ENCODE measurements at regions not wholly inside any gene's neighbourhood (a gene's known extent, or its start where the extent isn't known, plus 50 kb on each side); places are given as distances from the start of the nearest gene placed in this dataset.

DNA sequence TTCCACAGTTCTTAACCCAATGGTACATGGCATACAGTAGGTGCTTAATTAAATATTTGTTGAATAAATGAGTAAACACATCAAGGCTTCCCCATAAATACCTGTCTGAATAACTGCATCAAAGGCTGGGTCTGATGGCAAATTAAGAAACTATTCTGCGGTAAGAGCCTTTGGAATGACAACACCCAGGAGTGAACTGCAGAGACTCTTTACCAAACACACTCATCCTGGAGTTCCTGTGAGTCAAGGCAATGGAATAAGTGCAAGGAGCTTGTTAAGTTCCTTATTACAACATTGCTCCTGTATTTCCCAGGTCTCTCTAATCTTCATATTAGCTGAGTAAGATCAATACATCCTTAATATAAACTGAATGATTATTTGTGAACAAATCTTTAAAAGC lies 119.9 kb upstream of the STT3B start:
- Mint-ChIP-seq H3K27me3 (ENCODE audit: insufficient read depth, low read depth) (peaks cover 5% of the 10 kb centered on the region), H3K36me3 (no peaks in the 10 kb centered on the region), H3K4me3 (no peak overlapping the region), H3K4me1 (peaks cover 33% of the 10 kb centered on the region), H3K27ac (no peak overlapping the region), H3K9me3 (no peaks in the 10 kb centered on the region)
- no peak overlapping the region for H3K27ac ChIP-seq
- H3K4me3 ChIP-seq = no peak overlapping the region
- H3K4me2 ChIP-seq = no peak overlapping the region
- H3K9ac ChIP-seq = no peak overlapping the region
- H3K9me3 ChIP-seq (ENCODE audit: low read depth) = no peaks in the 10 kb centered on the region
- no peaks in the 10 kb centered on the region for H3K27me3 ChIP-seq
- no peaks in the 10 kb centered on the region for H3K79me2 ChIP-seq (ENCODE audit: low read depth)
- peaks cover 25% of the 10 kb centered on the region for H3K4me1 ChIP-seq
- H4K20me1 ChIP-seq (ENCODE audit: low read depth) = no peaks in the 10 kb centered on the region
- no peak for DNase-seq (ENCODE audit: low spot score)
- TF ChIP-seq EZH2phosphoT487 (IDR thresholded peaks at IDR 0.05) (no peak), CTCF (IDR thresholded peaks at IDR 0.05) (no peak), EZH2 (IDR thresholded peaks at IDR 0.05) (no peak)
- H2AFZ ChIP-seq (replicated peaks) = no peak overlapping the region
- no peaks in the 10 kb centered on the region for H3K36me3 ChIP-seq
- H3F3A ChIP-seq (ENCODE audit: low read depth) = peaks cover 19% of the 10 kb centered on the region

DNA sequence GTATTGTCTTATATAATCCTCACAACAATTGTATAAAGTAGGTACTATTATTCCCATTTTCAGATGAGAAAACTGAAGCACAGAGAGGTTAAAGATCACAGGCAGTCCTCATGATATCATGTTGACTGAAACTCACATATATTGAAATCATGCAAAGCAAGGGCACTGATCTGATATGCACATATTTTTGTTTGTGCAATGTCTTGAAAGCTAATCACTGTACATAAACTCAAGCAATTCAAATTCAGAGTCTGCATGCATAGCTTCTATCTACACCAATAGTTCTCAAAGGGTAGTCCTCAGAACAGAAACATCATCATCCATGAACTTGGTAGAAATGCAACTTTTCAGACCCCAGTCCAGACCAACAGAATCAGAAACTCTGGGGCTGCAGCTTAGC lies 119.2 kb upstream of the STT3B start:
- Mint-ChIP-seq H3K9me3 (peaks cover 3% of the 10 kb centered on the region), H3K27ac (no peak overlapping the region), H3K36me3 (no peaks in the 10 kb centered on the region), H3K27me3 (ENCODE audit: insufficient read depth, low read depth) (peaks cover 7% of the 10 kb centered on the region), H3K4me1 (peaks cover 31% of the 10 kb centered on the region), H3K4me3 (no peak overlapping the region)
- H3K79me2 ChIP-seq (ENCODE audit: low read depth) = no peaks in the 10 kb centered on the region
- peaks cover 21% of the 10 kb centered on the region for H3K4me1 ChIP-seq
- H3K27ac ChIP-seq = no peak overlapping the region
- H3F3A ChIP-seq (ENCODE audit: low read depth) = peaks cover 19% of the 10 kb centered on the region
- no peaks in the 10 kb centered on the region for H3K36me3 ChIP-seq
- no peak overlapping the region for H2AFZ ChIP-seq (replicated peaks)
- H3K9ac ChIP-seq = no peak overlapping the region
- no peaks in the 10 kb centered on the region for H3K27me3 ChIP-seq
- H3K4me2 ChIP-seq = no peak overlapping the region
- H3K4me3 ChIP-seq = no peak overlapping the region
- H4K20me1 ChIP-seq (ENCODE audit: low read depth) = no peaks in the 10 kb centered on the region
- H3K9me3 ChIP-seq (ENCODE audit: low read depth) = no peaks in the 10 kb centered on the region
- TF ChIP-seq CTCF (IDR thresholded peaks at IDR 0.05) (no peak), EZH2 (IDR thresholded peaks at IDR 0.05) (no peak), EZH2phosphoT487 (IDR thresholded peaks at IDR 0.05) (no peak)
- DNase-seq (ENCODE audit: low spot score) = no peak

DNA sequence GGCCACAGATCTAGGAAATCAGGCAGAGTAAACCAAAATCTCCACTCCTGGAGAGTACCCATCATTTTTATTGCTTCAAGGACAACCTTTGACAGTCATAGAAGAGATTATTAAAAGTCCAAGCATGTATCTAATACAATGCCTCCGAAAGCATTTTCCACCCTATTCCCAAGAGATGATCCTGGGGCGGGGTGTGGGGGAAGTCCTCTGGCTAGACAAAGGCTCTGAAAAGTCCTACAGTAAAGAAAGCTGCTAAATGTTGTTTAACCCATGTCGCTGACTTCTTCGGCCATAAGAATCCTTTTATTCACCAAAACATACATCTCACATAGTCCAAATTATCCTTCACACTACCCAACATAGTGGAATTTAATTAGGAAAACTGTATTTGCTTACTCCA lies 115.7 kb upstream of the STT3B start:
- Mint-ChIP-seq H3K36me3 (no peaks in the 10 kb centered on the region), H3K4me3 (no peak overlapping the region), H3K4me1 (peaks cover 33% of the 10 kb centered on the region), H3K27me3 (ENCODE audit: insufficient read depth, low read depth) (peaks cover 2% of the 10 kb centered on the region), H3K27ac (no peak overlapping the region), H3K9me3 (peaks cover 11% of the 10 kb centered on the region)
- Histone ChIP-seq H3K4me3 (no peak overlapping the region), H3K27me3 (no peaks in the 10 kb centered on the region), H3K27ac (no peak overlapping the region), H2AFZ (replicated peaks) (no peak overlapping the region), H3K4me1 (peaks cover 9% of the 10 kb centered on the region), H3K9ac (no peak overlapping the region), H3K4me2 (no peak overlapping the region), H3F3A (ENCODE audit: low read depth) (no peaks in the 10 kb centered on the region), H4K20me1 (ENCODE audit: low read depth) (no peaks in the 10 kb centered on the region), H3K79me2 (ENCODE audit: low read depth) (no peaks in the 10 kb centered on the region), H3K36me3 (no peaks in the 10 kb centered on the region), H3K9me3 (ENCODE audit: low read depth) (no peaks in the 10 kb centered on the region)
- TF ChIP-seq EZH2 (IDR thresholded peaks at IDR 0.05) = no peak
- no peak for TF ChIP-seq CTCF (IDR thresholded peaks at IDR 0.05)
- TF ChIP-seq EZH2phosphoT487 (IDR thresholded peaks at IDR 0.05) = no peak
- DNase-seq (ENCODE audit: low spot score) = no peak

Data from neural progenitor cell (in vitro differentiated cells).